ENCODE measurements at regions not wholly inside any gene's neighbourhood (a gene's known extent, or its start where the extent isn't known, plus 50 kb on each side); places are given as distances from the start of the nearest gene placed in this dataset.

DNA sequence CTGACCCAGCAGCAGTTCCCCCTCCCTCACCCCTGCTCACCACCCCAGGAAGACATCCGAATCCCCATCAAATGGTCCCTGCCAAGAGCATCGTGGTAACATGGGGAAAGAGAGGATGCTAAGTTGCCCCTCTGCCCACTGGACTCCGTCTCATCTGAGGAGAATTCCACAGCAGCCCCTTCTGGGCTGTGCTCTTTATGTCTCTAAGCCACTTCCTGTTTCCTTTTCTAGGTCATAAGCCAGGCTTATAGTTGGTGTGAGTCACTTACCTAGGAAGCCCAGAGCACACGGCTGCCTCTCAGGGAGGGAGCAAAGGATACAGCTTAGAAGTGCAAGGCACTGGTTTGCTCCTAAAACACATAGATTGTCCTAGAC lies 76.0 kb downstream of the VCPKMT start:
- no peak; the same call in 1 of the 2 replicates for TF ChIP-seq POLR2AphosphoS5 (IDR thresholded peaks at IDR 0.05; ENCODE audit: low read depth, low read length)
- TF ChIP-seq, protein P1, sequence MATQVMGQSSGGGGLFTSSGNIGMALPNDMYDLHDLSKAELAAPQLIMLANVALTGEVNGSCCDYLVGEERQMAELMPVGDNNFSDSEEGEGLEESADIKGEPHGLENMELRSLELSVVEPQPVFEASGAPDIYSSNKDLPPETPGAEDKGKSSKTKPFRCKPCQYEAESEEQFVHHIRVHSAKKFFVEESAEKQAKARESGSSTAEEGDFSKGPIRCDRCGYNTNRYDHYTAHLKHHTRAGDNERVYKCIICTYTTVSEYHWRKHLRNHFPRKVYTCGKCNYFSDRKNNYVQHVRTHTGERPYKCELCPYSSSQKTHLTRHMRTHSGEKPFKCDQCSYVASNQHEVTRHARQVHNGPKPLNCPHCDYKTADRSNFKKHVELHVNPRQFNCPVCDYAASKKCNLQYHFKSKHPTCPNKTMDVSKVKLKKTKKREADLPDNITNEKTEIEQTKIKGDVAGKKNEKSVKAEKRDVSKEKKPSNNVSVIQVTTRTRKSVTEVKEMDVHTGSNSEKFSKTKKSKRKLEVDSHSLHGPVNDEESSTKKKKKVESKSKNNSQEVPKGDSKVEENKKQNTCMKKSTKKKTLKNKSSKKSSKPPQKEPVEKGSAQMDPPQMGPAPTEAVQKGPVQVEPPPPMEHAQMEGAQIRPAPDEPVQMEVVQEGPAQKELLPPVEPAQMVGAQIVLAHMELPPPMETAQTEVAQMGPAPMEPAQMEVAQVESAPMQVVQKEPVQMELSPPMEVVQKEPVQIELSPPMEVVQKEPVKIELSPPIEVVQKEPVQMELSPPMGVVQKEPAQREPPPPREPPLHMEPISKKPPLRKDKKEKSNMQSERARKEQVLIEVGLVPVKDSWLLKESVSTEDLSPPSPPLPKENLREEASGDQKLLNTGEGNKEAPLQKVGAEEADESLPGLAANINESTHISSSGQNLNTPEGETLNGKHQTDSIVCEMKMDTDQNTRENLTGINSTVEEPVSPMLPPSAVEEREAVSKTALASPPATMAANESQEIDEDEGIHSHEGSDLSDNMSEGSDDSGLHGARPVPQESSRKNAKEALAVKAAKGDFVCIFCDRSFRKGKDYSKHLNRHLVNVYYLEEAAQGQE (IDR thresholded peaks at IDR 0.05; ENCODE audit: insufficient read depth in 1 of 2, low read depth in 2 of 2, low read length in 2 of 2), result no peak

Data from PFSK-1 (cell line).